GM12875 (cell line): ENCODE measurements at regions not wholly inside any gene's neighbourhood (a gene's known extent, or its start where the extent isn't known, plus 50 kb on each side); places are given as distances from the start of the nearest gene placed in this dataset.

Experiments
- H3K4me3 ChIP-seq: one replicate; pipeline ENCODE4 v1.5.1; 2011; ENCODE audit warnings: low read depth, low read length, control low read depth
- CTCF ChIP-seq: IDR thresholded peaks from 2 replicates; pipeline ENCODE4 v1.5.1; 2011; ENCODE audit warnings: low read depth, mild to moderate bottlenecking, control low read depth, inconsistent platforms, low read length, moderate library complexity, borderline replicate concordance; ENCODE audit not compliant: insufficient read depth

- H3K4me3 ChIP-seq, result no peak overlapping the region
- no peak for TF ChIP-seq CTCF
Observed at GRCh38 chr6:50353603-50354002, 303.9 kb upstream of the DEFB112 start.

- no peak overlapping the region for H3K4me3 ChIP-seq
- TF ChIP-seq CTCF, result no peak
Observed at GRCh38 chr6:50358113-50358512, 308.4 kb upstream of the DEFB112 start.

GRCh38 chr6:50361641-50362331 lies 312.1 kb upstream of the DEFB112 start:
- no peak for TF ChIP-seq CTCF
- H3K4me3 ChIP-seq, result no peak overlapping the region

GRCh38 chr6:50362706-50363105 lies 313.0 kb upstream of the DEFB112 start:
- H3K4me3 ChIP-seq, result no peak overlapping the region
- no peak for TF ChIP-seq CTCF

GRCh38 chr6:50369996-50370395 lies 320.3 kb upstream of the DEFB112 start:
- H3K4me3 ChIP-seq, result no peak overlapping the region
- no peak for TF ChIP-seq CTCF

GRCh38 chr6:50380406-50381098 lies 330.8 kb upstream of the DEFB112 start:
- no peak for TF ChIP-seq CTCF
- H3K4me3 ChIP-seq, result no peak overlapping the region

GRCh38 chr6:50381099-50381415 lies 331.3 kb upstream of the DEFB112 start:
- no peak overlapping the region for H3K4me3 ChIP-seq
- no peak for TF ChIP-seq CTCF
